Caco-2 (cell line): ENCODE measurements at regions not wholly inside any gene's neighbourhood (a gene's known extent, or its start where the extent isn't known, plus 50 kb on each side); places are given as distances from the start of the nearest gene placed in this dataset.

Experiments used
- BruUV-seq: library from RNA; stranded (reverse); fragments of 400-500 nt; replicated peaks from 2 replicates; lab custom pipeline; 2021; lab: Mats Ljungman, UMichigan
- CTCF ChIA-PET: fragments of 300-600 bp; sonication (Branson Sonifier 250); formaldehyde crosslinking; loops from one replicate; lab custom pipeline; 2022; ENCODE audit warnings: antibody characterized with exemption; lab: Charles Lee
- POLR2A ChIA-PET: fragments of 300-600 bp; sonication (Branson Sonifier 250); formaldehyde crosslinking; loops from one replicate; lab custom pipeline; 2022; ENCODE audit warnings: antibody characterized with exemption; lab: Charles Lee
- DNase-seq, 2 experiments: peaks; one replicate each; pipeline versions ENCODE4 v3.0.0 to v3.0.0-alpha.2; 2020 to 2022
- H3K27me3 ChIP-seq: replicated peaks from 2 replicates; pipeline ENCODE4 v1.6.0; 2011; ENCODE audit warnings: low read length; ENCODE audit not compliant: control insufficient read depth, insufficient read depth
- H3K36me3 ChIP-seq: 2 replicates; pipeline ENCODE4 v1.5.1; 2011; ENCODE audit warnings: low read length; ENCODE audit not compliant: control insufficient read depth, insufficient read depth
- H3K4me1 ChIP-seq: fragments of 250-450 bp; sonication (Bioruptor Pico); 2 replicates; pipeline ENCODE4 v1.5.1; 2020; ENCODE audit warnings: mild to moderate bottlenecking
- H3K4me3 ChIP-seq: 2 replicates; pipeline ENCODE4 v1.5.1; 2011; ENCODE audit warnings: low read depth, mild to moderate bottlenecking, control low read depth, low read length
- H3K9me3 ChIP-seq: fragments of 250-450 bp; sonication (Bioruptor Pico); 2 replicates; pipeline ENCODE4 v1.5.1; 2020; ENCODE audit warnings: mild to moderate bottlenecking, moderate library complexity
- H3K27ac Mint-ChIP-seq: one replicate; pipeline ENCODE4 v1.8.0; 2022; ENCODE audit warnings: mixed read lengths; ENCODE audit not compliant: unreplicated experiment
- H3K27me3 Mint-ChIP-seq: one replicate; pipeline ENCODE4 v1.8.0; 2022; ENCODE audit warnings: mixed read lengths; ENCODE audit not compliant: insufficient read depth, unreplicated experiment
- H3K36me3 Mint-ChIP-seq: one replicate; pipeline ENCODE4 v1.8.0; 2022; ENCODE audit warnings: mild to moderate bottlenecking, mixed read lengths; ENCODE audit not compliant: insufficient read depth, unreplicated experiment
- H3K4me1 Mint-ChIP-seq: one replicate; pipeline ENCODE4 v1.8.0; 2022; ENCODE audit warnings: low read depth, mixed read lengths; ENCODE audit not compliant: unreplicated experiment
- H3K4me3 Mint-ChIP-seq: one replicate; pipeline ENCODE4 v1.8.0; 2022; ENCODE audit warnings: mild to moderate bottlenecking, moderate library complexity, mixed read lengths; ENCODE audit not compliant: unreplicated experiment
- H3K9me3 Mint-ChIP-seq: one replicate; pipeline ENCODE4 v1.8.0; 2022; ENCODE audit warnings: mixed read lengths; ENCODE audit not compliant: unreplicated experiment
- intact Hi-C: fragments of 100-400 bp; cut with micrococcal nuclease; formaldehyde crosslinking; loops from one replicate; pipeline ENCODE4 v1.10.0; 2022; ENCODE audit not compliant: unreplicated experiment
- TF ChIP-seq, protein P1 (sequence below), 2 experiments: fragments of 200-600 bp in 1 of 2; IDR thresholded peaks; 1 replicate in 1 of 2; 2 replicates in 1 of 2; pipeline versions ENCODE4 v1.5.1 to v1.8.0; 2011 to 2022; ENCODE audit warnings: antibody characterized with exemption in 1 of 2, control low read depth in 1 of 2, inconsistent platforms in 1 of 2, low read depth in 1 of 2, low read length in 1 of 2, mild to moderate bottlenecking in 1 of 2, moderate library complexity in 1 of 2; ENCODE audit not compliant: insufficient read depth in 1 of 2, severe bottlenecking in 1 of 2, unreplicated experiment in 1 of 2

DNA sequence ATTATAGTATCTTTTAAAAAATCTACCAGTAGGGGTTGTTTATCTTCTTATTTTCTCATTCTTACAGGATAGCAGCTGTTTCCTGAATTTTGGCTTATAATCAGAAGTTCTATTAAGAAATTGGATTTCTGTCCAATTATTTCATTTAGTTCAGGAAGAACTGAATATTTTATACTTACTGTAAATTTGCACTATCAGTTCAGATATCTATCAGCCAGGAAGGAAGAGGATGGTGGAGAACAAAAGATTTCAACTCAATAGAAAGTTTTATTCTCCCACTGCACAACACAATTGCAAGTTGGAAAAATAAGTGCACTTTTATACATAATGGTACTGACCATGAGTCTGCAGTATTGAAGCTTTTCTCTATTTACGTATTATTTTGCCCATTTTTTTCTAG is 400.9 kb downstream of the PLOD2 start:
- ChIA-PET CTCF (no interaction called here), POLR2A (no interaction called here)
- no peak for DNase-seq
- intact Hi-C loops = no loop called here
- BruUV-seq = no TSS peak
- H3K4me1 ChIP-seq = no peaks in the 10 kb centered on the region
- no peak overlapping the region for H3K4me3 ChIP-seq
- Mint-ChIP-seq H3K9me3 (no peaks in the 10 kb centered on the region), H3K27me3 (peaks cover 3% of the 10 kb centered on the region), H3K27ac (no peak overlapping the region), H3K36me3 (no peaks in the 10 kb centered on the region), H3K4me3 (no peak overlapping the region), H3K4me1 (no peaks in the 10 kb centered on the region)
- H3K27me3 ChIP-seq = no peaks in the 10 kb centered on the region
- 0 out of 2 replicates have a peak, but pooled peaks cover 3% of the 10 kb centered on the region for H3K9me3 ChIP-seq
- TF ChIP-seq, protein P1, sequence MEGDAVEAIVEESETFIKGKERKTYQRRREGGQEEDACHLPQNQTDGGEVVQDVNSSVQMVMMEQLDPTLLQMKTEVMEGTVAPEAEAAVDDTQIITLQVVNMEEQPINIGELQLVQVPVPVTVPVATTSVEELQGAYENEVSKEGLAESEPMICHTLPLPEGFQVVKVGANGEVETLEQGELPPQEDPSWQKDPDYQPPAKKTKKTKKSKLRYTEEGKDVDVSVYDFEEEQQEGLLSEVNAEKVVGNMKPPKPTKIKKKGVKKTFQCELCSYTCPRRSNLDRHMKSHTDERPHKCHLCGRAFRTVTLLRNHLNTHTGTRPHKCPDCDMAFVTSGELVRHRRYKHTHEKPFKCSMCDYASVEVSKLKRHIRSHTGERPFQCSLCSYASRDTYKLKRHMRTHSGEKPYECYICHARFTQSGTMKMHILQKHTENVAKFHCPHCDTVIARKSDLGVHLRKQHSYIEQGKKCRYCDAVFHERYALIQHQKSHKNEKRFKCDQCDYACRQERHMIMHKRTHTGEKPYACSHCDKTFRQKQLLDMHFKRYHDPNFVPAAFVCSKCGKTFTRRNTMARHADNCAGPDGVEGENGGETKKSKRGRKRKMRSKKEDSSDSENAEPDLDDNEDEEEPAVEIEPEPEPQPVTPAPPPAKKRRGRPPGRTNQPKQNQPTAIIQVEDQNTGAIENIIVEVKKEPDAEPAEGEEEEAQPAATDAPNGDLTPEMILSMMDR (IDR thresholded peaks at IDR 0.05; ENCODE audit: insufficient read depth in 1 of 2, low read depth in 1 of 2, low read length in 1 of 2, severe bottlenecking in 1 of 2, unreplicated experiment in 1 of 2) = no peak
- no peaks in the 10 kb centered on the region for H3K36me3 ChIP-seq

DNA sequence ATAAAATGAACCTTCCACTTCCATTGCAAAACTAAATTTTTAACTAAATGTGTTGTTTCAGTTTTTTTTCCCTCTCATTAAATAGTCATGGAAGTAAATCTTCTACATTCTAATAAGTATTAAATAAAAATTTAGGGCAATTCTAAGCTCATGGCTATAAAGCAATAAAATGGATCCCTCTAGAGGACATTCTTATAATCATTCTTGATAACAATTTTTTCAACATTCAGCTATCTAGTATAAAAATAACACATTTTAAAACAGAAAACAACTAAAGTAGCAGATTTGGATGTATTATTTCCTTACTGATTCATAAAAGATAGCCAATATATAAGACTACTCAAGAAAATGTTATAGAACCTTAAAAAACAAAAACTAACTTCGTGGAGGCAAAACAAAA is 393.1 kb downstream of the PLOD2 start:
- no peak overlapping the region for H3K27ac Mint-ChIP-seq
- H3K36me3 ChIP-seq = no peaks in the 10 kb centered on the region
- BruUV-seq = no TSS peak
- H3K9me3 ChIP-seq = no peaks in the 10 kb centered on the region
- H3K27me3 ChIP-seq = no peaks in the 10 kb centered on the region
- H3K36me3 Mint-ChIP-seq = no peaks in the 10 kb centered on the region
- DNase-seq = no peak
- H3K4me1 ChIP-seq = no peaks in the 10 kb centered on the region
- intact Hi-C loops = no loop called here
- H3K9me3 Mint-ChIP-seq = peaks cover 9% of the 10 kb centered on the region
- POLR2A ChIA-PET = no interaction called here
- peaks cover 3% of the 10 kb centered on the region for H3K27me3 Mint-ChIP-seq
- H3K4me3 Mint-ChIP-seq = no peak overlapping the region
- TF ChIP-seq, protein P1 (IDR thresholded peaks at IDR 0.05; ENCODE audit: insufficient read depth in 1 of 2, low read depth in 1 of 2, low read length in 1 of 2, severe bottlenecking in 1 of 2, unreplicated experiment in 1 of 2) = peak in 1 of 2 experiments; percentile 1
- CTCF ChIA-PET = interaction anchor here (0.6 kb wide), 1 partner anchor 167 kb away, joined by 3 read pairs; no protein-coding TSS in a partner anchor
- no peaks in the 10 kb centered on the region for H3K4me1 Mint-ChIP-seq
- H3K4me3 ChIP-seq = no peak overlapping the region

DNA sequence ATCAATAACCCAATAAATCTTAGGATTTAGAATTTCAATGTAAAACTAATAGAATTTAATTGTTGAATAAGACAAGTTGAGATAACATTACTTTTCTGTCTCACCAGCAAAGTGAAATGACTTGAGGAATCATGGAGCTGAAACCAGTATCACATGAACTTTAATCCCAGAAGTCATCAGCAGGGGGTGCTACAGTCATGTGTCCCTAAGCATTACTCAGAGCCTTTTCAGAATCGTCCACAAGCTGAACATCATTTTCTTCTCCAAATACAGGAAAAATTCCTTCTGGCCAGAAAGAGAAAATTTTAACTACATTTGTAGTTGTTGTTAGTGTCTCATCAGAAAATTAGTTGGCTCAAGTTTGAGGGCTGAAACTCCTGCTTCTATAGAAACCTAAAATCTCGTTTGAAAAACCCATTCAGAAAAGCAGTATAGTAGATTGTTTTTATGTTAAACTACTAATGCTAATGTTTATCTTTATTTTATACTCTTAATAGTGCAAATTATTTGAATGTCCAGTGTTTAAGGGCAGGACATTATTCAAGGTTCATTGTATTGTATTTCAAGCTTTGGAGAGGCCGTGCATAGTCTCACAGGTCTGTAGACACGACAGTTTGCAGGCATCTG is 384.1 kb downstream of the PLOD2 start:
- Mint-ChIP-seq H3K9me3 (peaks cover 5% of the 10 kb centered on the region), H3K4me1 (peaks cover 2% of the 10 kb centered on the region), H3K4me3 (no peak overlapping the region), H3K27me3 (peaks cover 8% of the 10 kb centered on the region), H3K27ac (no peak overlapping the region), H3K36me3 (no peaks in the 10 kb centered on the region)
- Histone ChIP-seq H3K4me1 (no peaks in the 10 kb centered on the region), H3K36me3 (no peaks in the 10 kb centered on the region), H3K9me3 (no peaks in the 10 kb centered on the region), H3K27me3 (no peaks in the 10 kb centered on the region), H3K4me3 (no peak overlapping the region)
- TF ChIP-seq, protein P1 (IDR thresholded peaks at IDR 0.05; ENCODE audit: insufficient read depth in 1 of 2, low read depth in 1 of 2, low read length in 1 of 2, severe bottlenecking in 1 of 2, unreplicated experiment in 1 of 2) = peak; percentile 54 to 68
- BruUV-seq = no TSS peak
- intact Hi-C loops = loop anchor here (1.0 to 5.0 kb wide), 5 partner anchors 31 to 550 kb away; no protein-coding TSS in a partner anchor
- ChIA-PET CTCF (interaction anchor here (0.6 to 1.1 kb wide), 8 partner anchors 14 to 550 kb away, joined by 3 to 6 read pairs (median 4); no protein-coding TSS in a partner anchor), POLR2A (no interaction called here)
- DNase-seq = peak in 1 of 2 experiments; percentile 66
